ENCODE measurements at regions not wholly inside any gene's neighbourhood (a gene's known extent, or its start where the extent isn't known, plus 50 kb on each side); places are given as distances from the start of the nearest gene placed in this dataset.

- Histone ChIP-seq H3K4me1 (ENCODE audit: low read depth) (peaks cover 51% of the 10 kb centered on the region), H3K27ac (peak overlapping the region; percentile 59), H3K27me3 (no peaks in the 10 kb centered on the region), H3K9me3 (ENCODE audit: low read depth) (no peaks in the 10 kb centered on the region), H3K36me3 (no peaks in the 10 kb centered on the region), H3K4me3 (no peak overlapping the region)
- DNase-seq (ENCODE audit: low read depth in 1 of 2, low spot score in 1 of 2): peak in 1 of 2 donors; percentile 63
- TF ChIP-seq CTCF (IDR thresholded peaks at IDR 0.05; ENCODE audit: low read depth, low read length): no peak
Observed at GRCh38 chr1:216914974-216915373, 191.7 kb upstream of the ESRRG start.

GRCh38 chr1:216913976-216914375 is 190.7 kb upstream of the ESRRG start:
- peaks cover 45% of the 10 kb centered on the region for H3K4me1 ChIP-seq (ENCODE audit: low read depth)
- no peaks in the 10 kb centered on the region for H3K36me3 ChIP-seq

GRCh38 chr1:216910081-216910840 is 187.0 kb upstream of the ESRRG start:
- Histone ChIP-seq H3K4me1 (ENCODE audit: low read depth) (peaks cover 21% of the 10 kb centered on the region), H3K27ac (no peak overlapping the region), H3K4me3 (no peak overlapping the region), H3K36me3 (no peaks in the 10 kb centered on the region), H3K27me3 (no peaks in the 10 kb centered on the region), H3K9me3 (ENCODE audit: low read depth) (no peaks in the 10 kb centered on the region)
- no peak for TF ChIP-seq CTCF (IDR thresholded peaks at IDR 0.05; ENCODE audit: low read depth, low read length)
- DNase-seq (ENCODE audit: low read depth in 1 of 2, low spot score in 1 of 2): peak in 1 of 2 donors; percentile 45

More at GRCh38 chr1:216913976-216914375, 190.7 kb upstream of the ESRRG start:
- no peaks in the 10 kb centered on the region for H3K27me3 ChIP-seq
- H3K4me3 ChIP-seq: no peak overlapping the region
- no peak for TF ChIP-seq CTCF (IDR thresholded peaks at IDR 0.05; ENCODE audit: low read depth, low read length)
- H3K9me3 ChIP-seq (ENCODE audit: low read depth): no peaks in the 10 kb centered on the region
- peak overlapping the region; percentile 59 for H3K27ac ChIP-seq
- DNase-seq (ENCODE audit: low read depth in 1 of 2, low spot score in 1 of 2): peak in 1 of 2 donors; percentile 27

GRCh38 chr1:216908126-216908525 is 184.9 kb upstream of the ESRRG start:
- no peak for DNase-seq (ENCODE audit: low read depth in 1 of 2, low spot score in 1 of 2)
- Histone ChIP-seq H3K4me3 (no peak overlapping the region), H3K9me3 (ENCODE audit: low read depth) (no peaks in the 10 kb centered on the region), H3K27me3 (no peaks in the 10 kb centered on the region), H3K36me3 (no peaks in the 10 kb centered on the region), H3K4me1 (ENCODE audit: low read depth) (peaks cover 24% of the 10 kb centered on the region), H3K27ac (no peak overlapping the region)
- TF ChIP-seq CTCF (IDR thresholded peaks at IDR 0.05; ENCODE audit: low read depth, low read length): no peak

- DNase-seq (ENCODE audit: low read depth in 1 of 2, low spot score in 1 of 2): no peak
- Histone ChIP-seq H3K4me3 (no peak overlapping the region), H3K27ac (no peak overlapping the region), H3K36me3 (no peaks in the 10 kb centered on the region), H3K4me1 (ENCODE audit: low read depth) (peaks cover 27% of the 10 kb centered on the region), H3K9me3 (ENCODE audit: low read depth) (no peaks in the 10 kb centered on the region), H3K27me3 (no peaks in the 10 kb centered on the region)
- no peak for TF ChIP-seq CTCF (IDR thresholded peaks at IDR 0.05; ENCODE audit: low read depth, low read length)
Observed at GRCh38 chr1:216907100-216907499, 183.9 kb upstream of the ESRRG start.

Data from cardiac muscle cell (in vitro differentiated cells and primary cell).